ENCODE measurements at regions not wholly inside any gene's neighbourhood (a gene's known extent, or its start where the extent isn't known, plus 50 kb on each side); places are given as distances from the start of the nearest gene placed in this dataset.

DNA sequence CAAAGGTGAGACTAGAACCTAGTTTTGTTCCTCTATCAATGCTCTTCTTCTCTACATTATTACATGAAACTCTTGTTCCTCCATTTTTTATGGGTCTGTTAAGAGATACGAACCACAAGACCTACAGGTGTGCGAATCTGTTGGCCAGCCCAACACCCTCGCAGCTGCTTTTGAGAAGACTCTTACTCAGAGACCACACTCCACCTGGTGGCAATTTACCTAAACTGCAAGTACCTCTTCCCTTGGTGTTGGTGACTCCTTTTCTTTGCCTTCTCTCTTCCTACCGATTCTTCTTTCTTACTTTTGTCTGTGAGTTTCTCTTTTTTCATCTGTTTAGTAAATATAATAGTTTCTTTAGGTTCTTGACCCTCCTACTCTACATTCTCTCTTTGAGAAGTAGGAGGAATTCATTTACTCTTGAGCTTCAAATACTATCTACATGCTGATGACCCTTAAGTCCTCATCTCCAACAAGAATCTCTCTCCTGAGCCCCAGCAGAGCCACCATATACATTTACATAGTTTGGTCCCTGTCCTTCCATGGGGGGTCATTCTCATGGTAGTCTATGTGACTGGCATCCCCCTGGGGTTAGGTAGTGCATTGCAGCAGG, 81.8 kb upstream of the GAREM1 start:
- H3K27me3 ChIP-seq = no peaks in the 10 kb centered on the region
- peak in 6 of 8 donors; percentile 59 to 84 (median 66) for ATAC-seq
- no peaks in the 10 kb centered on the region for H3K36me3 ChIP-seq
- H3K4me3 ChIP-seq = no peak overlapping the region
- TF ChIP-seq, protein P1, sequence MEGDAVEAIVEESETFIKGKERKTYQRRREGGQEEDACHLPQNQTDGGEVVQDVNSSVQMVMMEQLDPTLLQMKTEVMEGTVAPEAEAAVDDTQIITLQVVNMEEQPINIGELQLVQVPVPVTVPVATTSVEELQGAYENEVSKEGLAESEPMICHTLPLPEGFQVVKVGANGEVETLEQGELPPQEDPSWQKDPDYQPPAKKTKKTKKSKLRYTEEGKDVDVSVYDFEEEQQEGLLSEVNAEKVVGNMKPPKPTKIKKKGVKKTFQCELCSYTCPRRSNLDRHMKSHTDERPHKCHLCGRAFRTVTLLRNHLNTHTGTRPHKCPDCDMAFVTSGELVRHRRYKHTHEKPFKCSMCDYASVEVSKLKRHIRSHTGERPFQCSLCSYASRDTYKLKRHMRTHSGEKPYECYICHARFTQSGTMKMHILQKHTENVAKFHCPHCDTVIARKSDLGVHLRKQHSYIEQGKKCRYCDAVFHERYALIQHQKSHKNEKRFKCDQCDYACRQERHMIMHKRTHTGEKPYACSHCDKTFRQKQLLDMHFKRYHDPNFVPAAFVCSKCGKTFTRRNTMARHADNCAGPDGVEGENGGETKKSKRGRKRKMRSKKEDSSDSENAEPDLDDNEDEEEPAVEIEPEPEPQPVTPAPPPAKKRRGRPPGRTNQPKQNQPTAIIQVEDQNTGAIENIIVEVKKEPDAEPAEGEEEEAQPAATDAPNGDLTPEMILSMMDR (IDR thresholded peaks at IDR 0.05) = peak; percentile 55 to 83 (median 76)
- no peaks in the 10 kb centered on the region for H3K9me3 ChIP-seq
- intact Hi-C loops (cut with DNase I) = loop anchor here in 9 of 10 donors (1.0 to 10.0 kb wide), 8 partner anchors 80 to 395 kb away; partner anchors contain the start of gene GAREM1 (in 1 of the 9)
- no peaks in the 10 kb centered on the region for H3K4me1 ChIP-seq
- 21 to 37% methylated on average over 4 of the region's 4 CpGs for WGBS, 2 donors
- H3K27ac ChIP-seq = no peak overlapping the region
- DNase-seq = peak; percentile 12 to 53

DNA sequence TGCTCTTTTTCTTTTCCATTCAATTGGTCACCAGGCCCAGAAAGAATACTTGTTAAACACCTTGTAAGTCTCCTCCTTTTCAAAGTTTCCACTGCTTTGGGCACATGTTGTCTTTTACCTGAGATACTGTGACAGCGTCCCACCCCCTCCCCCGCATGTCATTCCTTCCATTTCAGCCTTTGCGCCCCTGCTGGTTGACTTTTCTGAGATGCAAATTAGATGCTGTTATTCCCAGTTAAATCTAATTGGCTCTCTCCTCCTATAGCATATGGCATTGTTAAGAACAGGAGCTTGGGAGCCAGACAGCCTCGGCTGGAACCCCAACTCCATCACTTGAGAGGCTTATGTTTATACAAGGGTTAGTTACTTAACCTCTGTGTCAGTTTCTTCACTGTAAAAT, 80.3 kb upstream of the GAREM1 start:
- H3K9me3 ChIP-seq = no peaks in the 10 kb centered on the region
- peaks cover 0 to 4% (median 0%) of the 10 kb centered on the region in 7 donors for H3K27me3 ChIP-seq
- WGBS, 2 donors = 46 to 48% methylated on average over 4 of the region's 4 CpGs
- no peak for ATAC-seq
- no peak for DNase-seq
- H3K4me1 ChIP-seq = no peaks in the 10 kb centered on the region
- intact Hi-C loops (cut with DNase I) = loop anchor here in 9 of 10 donors (1.0 to 10.0 kb wide), 6 partner anchors 79 to 394 kb away; partner anchors contain the start of gene GAREM1 (in 1 of the 9)
- H3K27ac ChIP-seq = no peak overlapping the region
- no peaks in the 10 kb centered on the region for H3K36me3 ChIP-seq
- H3K4me3 ChIP-seq = no peak overlapping the region
- TF ChIP-seq, protein P1 (IDR thresholded peaks at IDR 0.05) = no peak

DNA sequence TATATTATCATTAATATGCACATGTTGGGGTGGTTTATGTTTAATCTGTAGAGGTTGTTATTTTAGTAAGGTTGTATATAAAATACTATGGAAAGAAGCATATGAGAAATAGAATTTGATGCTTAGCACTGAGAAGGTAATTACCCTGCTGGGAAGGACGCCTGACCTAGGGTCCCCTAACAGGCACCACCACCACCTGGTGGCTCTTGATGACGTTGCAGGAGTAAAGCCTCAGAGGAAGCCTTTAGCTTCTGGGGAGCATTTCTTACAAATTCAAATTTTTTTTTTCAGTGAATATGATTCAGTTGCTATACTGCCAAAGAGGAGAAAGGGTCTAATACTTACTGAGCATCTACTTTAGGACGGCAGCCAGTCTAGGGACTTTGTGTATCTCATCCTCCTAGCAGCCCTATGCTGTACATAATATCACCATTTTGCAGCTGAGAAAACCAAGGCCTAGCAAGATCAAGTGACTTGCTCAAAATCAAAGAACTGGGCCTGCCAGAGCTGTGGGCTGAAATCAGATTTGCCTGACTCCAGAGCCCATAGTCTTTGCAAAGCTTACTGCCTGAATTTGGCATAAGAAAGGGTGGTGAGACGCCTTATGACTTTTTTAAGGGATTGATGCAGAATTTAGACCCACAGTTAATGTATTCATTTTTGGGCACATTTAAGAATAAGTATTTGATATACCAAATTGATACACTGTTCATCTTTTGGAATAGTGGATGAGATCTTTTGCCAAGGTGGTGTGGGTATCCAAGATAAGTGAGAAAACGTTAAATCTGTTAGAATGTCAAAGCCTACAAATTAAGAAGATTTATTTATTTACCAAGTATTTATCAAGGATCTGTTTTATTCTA, 78.8 kb upstream of the GAREM1 start:
- peak; percentile 16 to 18 for DNase-seq
- no peak overlapping the region for H3K4me3 ChIP-seq
- H3K36me3 ChIP-seq = no peaks in the 10 kb centered on the region
- no peaks in the 10 kb centered on the region for H3K9me3 ChIP-seq
- TF ChIP-seq, protein P1 (IDR thresholded peaks at IDR 0.05) = peak; percentile 40 to 75 (median 72)
- H3K27me3 ChIP-seq = peaks cover 0 to 7% (median 0%) of the 10 kb centered on the region in 7 donors
- WGBS, 2 donors = 39 to 49% methylated on average over 5 of the region's 5 CpGs
- peak; percentile 47 to 87 (median 72) for ATAC-seq
- H3K27ac ChIP-seq = no peak overlapping the region
- no peaks in the 10 kb centered on the region for H3K4me1 ChIP-seq
- intact Hi-C loops (cut with DNase I) = loop anchor here in 9 of 10 donors (1.0 to 10.0 kb wide), 9 partner anchors 75 to 393 kb away; partner anchors contain the start of gene GAREM1 (in 4 of the 9)

DNA sequence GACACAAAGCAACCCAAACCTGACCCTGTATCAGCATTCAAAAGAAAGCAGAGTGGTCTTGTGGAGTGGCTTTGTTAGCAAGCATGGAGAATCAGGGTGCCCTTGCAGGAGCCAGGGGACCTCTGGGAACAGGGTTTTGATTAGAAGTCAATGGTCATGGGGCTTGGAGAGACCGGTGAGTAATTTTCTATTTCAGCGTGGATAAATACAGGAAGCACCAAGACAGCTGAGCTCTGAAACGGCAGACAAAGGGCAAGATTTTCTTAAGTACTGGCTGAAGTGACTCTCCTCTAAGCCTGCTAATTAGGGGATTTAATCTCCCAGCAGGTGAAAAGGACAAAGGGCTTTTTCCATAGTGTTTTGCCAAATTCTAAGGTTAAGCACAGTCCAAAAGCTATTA, 78.0 kb upstream of the GAREM1 start:
- 37 to 38% methylated on average over 3 of the region's 3 CpGs for WGBS, 2 donors
- intact Hi-C loops (cut with DNase I) = loop anchor here in 6 of 10 donors (1.0 to 10.0 kb wide), 6 partner anchors 74 to 392 kb away; partner anchors contain the start of gene GAREM1 (in 3 of the 6)
- H3K27me3 ChIP-seq = peaks cover 0 to 7% (median 0%) of the 10 kb centered on the region in 7 donors

More for the DNA sequence above, 78.0 kb upstream of the GAREM1 start:
- no peaks in the 10 kb centered on the region for H3K9me3 ChIP-seq
- H3K4me1 ChIP-seq = no peaks in the 10 kb centered on the region
- no peaks in the 10 kb centered on the region for H3K36me3 ChIP-seq
- H3K4me3 ChIP-seq = no peak overlapping the region
- TF ChIP-seq, protein P1 (IDR thresholded peaks at IDR 0.05) = no peak
- peak in 3 of 8 donors; percentile 27 to 72 (median 49) for ATAC-seq
- no peak for DNase-seq
- H3K27ac ChIP-seq = no peak overlapping the region

Data from heart right ventricle (tissue), 16 donors.